ENCODE measurements at regions not wholly inside any gene's neighbourhood (a gene's known extent, or its start where the extent isn't known, plus 50 kb on each side); places are given as distances from the start of the nearest gene placed in this dataset.

DNA sequence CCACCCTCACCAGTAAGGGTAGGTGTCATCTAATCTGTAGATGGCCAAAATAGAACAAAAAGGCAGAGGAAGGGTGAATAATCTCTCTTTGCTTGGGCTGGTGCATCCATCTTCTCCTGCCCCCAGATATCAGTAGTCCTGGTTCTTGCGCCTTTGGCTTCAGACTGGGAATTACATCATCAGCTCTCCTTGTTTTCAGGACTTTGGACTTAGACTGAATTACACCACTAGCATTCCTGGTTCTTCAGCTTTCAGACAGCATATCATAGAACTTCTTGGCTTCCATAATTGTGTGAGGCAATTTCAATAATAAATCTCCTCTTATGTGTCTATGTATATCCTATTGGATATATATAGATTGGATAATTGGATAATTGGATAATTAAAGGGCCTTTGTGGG lies 403.0 kb upstream of the USP24 start:
- Histone ChIP-seq H4K20me1 (ENCODE audit: insufficient read depth, low read length) (no peaks in the 10 kb centered on the region), H2AFZ (ENCODE audit: low read length) (no peak overlapping the region), H3K4me2 (ENCODE audit: low read length) (no peak overlapping the region), H3K79me2 (ENCODE audit: insufficient read depth, low read depth, low read length) (no peaks in the 10 kb centered on the region), H3K4me3 (ENCODE audit: low read depth, low read length, poor library complexity, severe bottlenecking) (no peak overlapping the region), H3K4me1 (ENCODE audit: insufficient read depth, low read length, poor library complexity, severe bottlenecking) (no peaks in the 10 kb centered on the region), H3K36me3 (ENCODE audit: insufficient read depth, low read length) (no peaks in the 10 kb centered on the region), H3K9me2 (ENCODE audit: insufficient read depth, low read length) (no peaks in the 10 kb centered on the region), H3K9me3 (ENCODE audit: low read length) (no peaks in the 10 kb centered on the region), H3K27ac (ENCODE audit: low read depth, low read length, poor library complexity, severe bottlenecking) (no peak overlapping the region)
- intact Hi-C loops (cut with micrococcal nuclease; ENCODE audit: unreplicated experiment) = no loop called here
- TF ChIP-seq EZH2phosphoT487 (IDR thresholded peaks at IDR 0.05; ENCODE audit: borderline replicate concordance, low read depth, low read length) (no peak), CTCF (conservative IDR thresholded peaks at IDR 0.05; ENCODE audit: low read length) (no peak)
- no peak for DNase-seq (ENCODE audit: low spot score)
- POLR2A ChIA-PET = no interaction called here
- BruUV-seq (replicated peaks) = no TSS peak
- CTCF ChIA-PET (ENCODE audit: unreplicated experiment) = no interaction called here

DNA sequence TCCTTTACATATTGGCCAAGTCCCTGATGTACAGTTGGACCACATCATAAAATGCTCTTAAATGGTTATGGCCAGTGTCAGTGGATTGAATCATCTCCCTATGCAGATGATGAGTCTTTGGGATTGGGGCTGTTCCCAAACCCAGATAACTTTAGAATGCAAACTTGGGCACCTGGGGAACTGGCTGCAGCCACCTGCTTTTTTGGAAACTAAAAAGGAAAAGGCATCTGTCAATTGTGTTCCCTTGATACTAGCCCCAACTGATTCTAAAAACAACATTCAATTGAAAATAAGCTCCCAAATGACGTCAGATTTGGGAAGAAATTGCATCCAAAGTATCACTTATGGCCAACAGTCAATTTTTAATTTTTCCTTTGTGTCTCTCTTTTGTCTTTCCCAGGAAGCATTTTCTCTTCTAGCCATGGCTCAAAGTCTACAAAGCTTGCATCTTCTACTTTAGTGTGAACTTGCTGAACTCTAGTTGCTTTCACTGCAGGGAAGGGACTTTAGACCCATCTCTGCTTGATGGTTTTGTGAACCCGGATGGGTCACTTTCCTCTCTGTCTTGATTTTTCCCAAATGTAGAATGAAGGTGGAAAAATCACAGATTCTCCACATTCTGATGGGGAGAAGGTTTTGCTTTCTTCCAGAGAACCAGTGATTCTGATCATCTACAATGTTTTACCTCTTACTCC lies 402.3 kb upstream of the USP24 start:
- Histone ChIP-seq H3K4me3 (ENCODE audit: low read depth, low read length, poor library complexity, severe bottlenecking) (no peak overlapping the region), H4K20me1 (ENCODE audit: insufficient read depth, low read length) (no peaks in the 10 kb centered on the region), H3K9me3 (ENCODE audit: low read length) (no peaks in the 10 kb centered on the region), H3K27ac (ENCODE audit: low read depth, low read length, poor library complexity, severe bottlenecking) (no peak overlapping the region), H3K36me3 (ENCODE audit: insufficient read depth, low read length) (no peaks in the 10 kb centered on the region), H3K79me2 (ENCODE audit: insufficient read depth, low read depth, low read length) (no peaks in the 10 kb centered on the region), H3K9me2 (ENCODE audit: insufficient read depth, low read length) (no peaks in the 10 kb centered on the region), H3K4me2 (ENCODE audit: low read length) (no peak overlapping the region), H2AFZ (ENCODE audit: low read length) (no peak overlapping the region), H3K4me1 (ENCODE audit: insufficient read depth, low read length, poor library complexity, severe bottlenecking) (no peaks in the 10 kb centered on the region)
- DNase-seq (ENCODE audit: low spot score) = no peak
- TF ChIP-seq CTCF (conservative IDR thresholded peaks at IDR 0.05; ENCODE audit: low read length) (no peak), EZH2phosphoT487 (IDR thresholded peaks at IDR 0.05; ENCODE audit: borderline replicate concordance, low read depth, low read length) (no peak)
- POLR2A ChIA-PET = no interaction called here
- intact Hi-C loops (cut with micrococcal nuclease; ENCODE audit: unreplicated experiment) = no loop called here
- no TSS peak for BruUV-seq (replicated peaks)
- CTCF ChIA-PET (ENCODE audit: unreplicated experiment) = no interaction called here

- H3K9me3 ChIP-seq (ENCODE audit: low read length) = no peaks in the 10 kb centered on the region
- CTCF ChIA-PET (ENCODE audit: unreplicated experiment) = no interaction called here
- H4K20me1 ChIP-seq (ENCODE audit: insufficient read depth, low read length) = no peaks in the 10 kb centered on the region
- H3K27ac ChIP-seq (ENCODE audit: low read depth, low read length, poor library complexity, severe bottlenecking) = no peak overlapping the region
- no peak overlapping the region for H3K4me3 ChIP-seq (ENCODE audit: low read depth, low read length, poor library complexity, severe bottlenecking)
- TF ChIP-seq CTCF (conservative IDR thresholded peaks at IDR 0.05; ENCODE audit: low read length) (no peak), EZH2phosphoT487 (IDR thresholded peaks at IDR 0.05; ENCODE audit: borderline replicate concordance, low read depth, low read length) (no peak)
- POLR2A ChIA-PET = no interaction called here
- H3K36me3 ChIP-seq (ENCODE audit: insufficient read depth, low read length) = no peaks in the 10 kb centered on the region
- H3K4me2 ChIP-seq (ENCODE audit: low read length) = no peak overlapping the region
- no peak for DNase-seq (ENCODE audit: low spot score)
- BruUV-seq (replicated peaks) = no TSS peak
- no peak overlapping the region for H2AFZ ChIP-seq (ENCODE audit: low read length)
- H3K79me2 ChIP-seq (ENCODE audit: insufficient read depth, low read depth, low read length) = no peaks in the 10 kb centered on the region
- no peaks in the 10 kb centered on the region for H3K9me2 ChIP-seq (ENCODE audit: insufficient read depth, low read length)
- H3K4me1 ChIP-seq (ENCODE audit: insufficient read depth, low read length, poor library complexity, severe bottlenecking) = no peaks in the 10 kb centered on the region
- intact Hi-C loops (cut with micrococcal nuclease; ENCODE audit: unreplicated experiment) = no loop called here
Measured at GRCh38 chr1:55612988-55613387, 397.8 kb upstream of the USP24 start.
